NCI-H2196 (cell line): ENCODE measurements at regions not wholly inside any gene's neighbourhood (a gene's known extent, or its start where the extent isn't known, plus 50 kb on each side); places are given as distances from the start of the nearest gene placed in this dataset.
"Not testable (repeated sequence)": the region's sequence is repeated elsewhere in the genome, so short reads cannot be mapped to it uniquely, and the experiment has no call there.

Experiments
- DNase-seq: peaks from one replicate; lab custom pipeline; 2025; ENCODE audit not compliant: unreplicated experiment; lab: John Stamatoyannopoulos, UW

- no peak for DNase-seq
These were observed 286.8 kb downstream of the MYCN start for GRCh38 chr2:16226943-16227664.

GRCh38 chr2:16226381-16226780, 286.0 kb downstream of the MYCN start:
- no peak for DNase-seq

GRCh38 chr2:16225545-16225944, 285.2 kb downstream of the MYCN start:
- DNase-seq = no peak

GRCh38 chr2:16225071-16225470, 284.7 kb downstream of the MYCN start:
- no peak for DNase-seq

- DNase-seq = no peak
These were observed 284.1 kb downstream of the MYCN start for GRCh38 chr2:16224298-16225045.

- no peak for DNase-seq
These were observed 283.5 kb downstream of the MYCN start for GRCh38 chr2:16223841-16224177.

GRCh38 chr2:16223161-16223840, 283.0 kb downstream of the MYCN start:
- DNase-seq = no peak

- DNase-seq = no peak
These were observed 282.0 kb downstream of the MYCN start for GRCh38 chr2:16222326-16222725.

GRCh38 chr2:16221461-16222010, 281.2 kb downstream of the MYCN start:
- no peak for DNase-seq

- no peak for DNase-seq
These were observed 279.1 kb downstream of the MYCN start for GRCh38 chr2:16219292-16219975.

- no peak for DNase-seq
These were observed 278.3 kb downstream of the MYCN start for GRCh38 chr2:16218625-16219024.

- DNase-seq = no peak
These were observed 277.8 kb downstream of the MYCN start for GRCh38 chr2:16218161-16218560.

GRCh38 chr2:16217741-16218140, 277.4 kb downstream of the MYCN start:
- DNase-seq = not testable (repeated sequence)

GRCh38 chr2:16217291-16217690, 276.9 kb downstream of the MYCN start:
- no peak for DNase-seq

- no peak for DNase-seq
These were observed 276.2 kb downstream of the MYCN start for GRCh38 chr2:16216558-16216945.

- no peak for DNase-seq
These were observed 275.7 kb downstream of the MYCN start for GRCh38 chr2:16215902-16216557.

GRCh38 chr2:16214861-16215260, 274.5 kb downstream of the MYCN start:
- DNase-seq = no peak

GRCh38 chr2:16214391-16214790, 274.0 kb downstream of the MYCN start:
- no peak for DNase-seq

- no peak for DNase-seq
These were observed 272.0 kb downstream of the MYCN start for GRCh38 chr2:16212321-16212720.

GRCh38 chr2:16211341-16211740, 271.0 kb downstream of the MYCN start:
- DNase-seq = no peak

GRCh38 chr2:16210841-16211240, 270.5 kb downstream of the MYCN start:
- no peak for DNase-seq
